ENCODE measurements at regions not wholly inside any gene's neighbourhood (a gene's known extent, or its start where the extent isn't known, plus 50 kb on each side); places are given as distances from the start of the nearest gene placed in this dataset.

DNA sequence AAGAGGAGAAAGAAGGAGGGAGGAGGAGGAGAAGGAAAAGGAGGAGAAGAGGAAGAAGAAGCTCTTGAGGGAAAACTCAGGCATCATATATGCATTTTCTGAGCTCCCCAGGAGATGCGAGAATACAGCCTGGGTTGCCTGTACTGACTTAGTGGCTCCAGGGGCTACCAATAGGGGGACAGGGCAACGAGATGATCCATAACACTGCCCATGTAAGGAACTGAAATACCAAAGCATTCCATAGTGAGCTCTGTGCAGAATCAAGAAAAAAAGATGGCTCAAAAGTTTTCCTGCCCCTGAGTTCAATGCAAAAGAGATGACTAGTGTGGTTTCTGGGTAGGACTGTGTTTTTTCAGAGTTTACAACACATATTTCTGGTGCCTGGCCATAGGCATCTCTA is 258.7 kb downstream of the ALDH8A1 start:
- no peaks in the 10 kb centered on the region for H3K9me3 ChIP-seq
- H3K4me1 ChIP-seq = peaks cover 7% of the 10 kb centered on the region
- no peak overlapping the region for H3K4me3 ChIP-seq
- H3K36me3 ChIP-seq (ENCODE audit: low read depth, missing control alignments) = no peaks in the 10 kb centered on the region
- intact Hi-C loops (cut with DNase I; ENCODE audit: low total_unique reads) = no loop called here
- TF ChIP-seq POLR2A (IDR thresholded peaks at IDR 0.05) = no peak
- TF ChIP-seq, protein P1, sequence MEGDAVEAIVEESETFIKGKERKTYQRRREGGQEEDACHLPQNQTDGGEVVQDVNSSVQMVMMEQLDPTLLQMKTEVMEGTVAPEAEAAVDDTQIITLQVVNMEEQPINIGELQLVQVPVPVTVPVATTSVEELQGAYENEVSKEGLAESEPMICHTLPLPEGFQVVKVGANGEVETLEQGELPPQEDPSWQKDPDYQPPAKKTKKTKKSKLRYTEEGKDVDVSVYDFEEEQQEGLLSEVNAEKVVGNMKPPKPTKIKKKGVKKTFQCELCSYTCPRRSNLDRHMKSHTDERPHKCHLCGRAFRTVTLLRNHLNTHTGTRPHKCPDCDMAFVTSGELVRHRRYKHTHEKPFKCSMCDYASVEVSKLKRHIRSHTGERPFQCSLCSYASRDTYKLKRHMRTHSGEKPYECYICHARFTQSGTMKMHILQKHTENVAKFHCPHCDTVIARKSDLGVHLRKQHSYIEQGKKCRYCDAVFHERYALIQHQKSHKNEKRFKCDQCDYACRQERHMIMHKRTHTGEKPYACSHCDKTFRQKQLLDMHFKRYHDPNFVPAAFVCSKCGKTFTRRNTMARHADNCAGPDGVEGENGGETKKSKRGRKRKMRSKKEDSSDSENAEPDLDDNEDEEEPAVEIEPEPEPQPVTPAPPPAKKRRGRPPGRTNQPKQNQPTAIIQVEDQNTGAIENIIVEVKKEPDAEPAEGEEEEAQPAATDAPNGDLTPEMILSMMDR (IDR thresholded peaks at IDR 0.05) = no peak
- WGBS, 2 donors = 75 to 81% methylated on average over 2 of the region's 2 CpGs
- no peaks in the 10 kb centered on the region for H3K27me3 ChIP-seq
- DNase-seq = no peak
- no peak overlapping the region for H3K27ac ChIP-seq

DNA sequence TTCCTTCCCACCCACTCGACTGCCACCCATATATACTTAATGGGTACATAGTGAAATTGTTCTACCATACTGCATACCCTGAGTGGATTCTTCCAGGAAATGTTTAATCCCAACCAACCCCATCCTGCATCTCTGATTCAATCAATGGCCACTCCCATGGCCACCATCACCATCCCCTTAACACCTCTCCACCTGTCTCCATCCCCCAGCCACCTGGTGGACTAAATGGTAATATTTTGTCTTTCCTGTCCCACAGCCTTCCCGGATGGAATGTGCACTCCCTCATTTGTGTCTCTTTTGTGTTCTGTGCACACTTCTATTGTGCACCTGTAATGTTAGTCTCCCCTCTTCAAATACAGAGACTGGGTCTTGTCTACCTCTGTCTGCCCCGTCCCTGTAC is 259.9 kb downstream of the ALDH8A1 start:
- TF ChIP-seq, protein P1 (IDR thresholded peaks at IDR 0.05) = no peak
- TF ChIP-seq POLR2A (IDR thresholded peaks at IDR 0.05) = no peak
- Histone ChIP-seq H3K27ac (peak overlapping the region in 1 of 2 donors; percentile 14), H3K36me3 (ENCODE audit: low read depth, missing control alignments) (no peaks in the 10 kb centered on the region), H3K4me1 (peaks cover 7% of the 10 kb centered on the region), H3K27me3 (no peaks in the 10 kb centered on the region), H3K9me3 (no peaks in the 10 kb centered on the region), H3K4me3 (no peak overlapping the region)
- 63 to 96% methylated on average over 3 of the region's 3 CpGs for WGBS, 2 donors
- no peak for DNase-seq
- intact Hi-C loops (cut with DNase I; ENCODE audit: low total_unique reads) = no loop called here

DNA sequence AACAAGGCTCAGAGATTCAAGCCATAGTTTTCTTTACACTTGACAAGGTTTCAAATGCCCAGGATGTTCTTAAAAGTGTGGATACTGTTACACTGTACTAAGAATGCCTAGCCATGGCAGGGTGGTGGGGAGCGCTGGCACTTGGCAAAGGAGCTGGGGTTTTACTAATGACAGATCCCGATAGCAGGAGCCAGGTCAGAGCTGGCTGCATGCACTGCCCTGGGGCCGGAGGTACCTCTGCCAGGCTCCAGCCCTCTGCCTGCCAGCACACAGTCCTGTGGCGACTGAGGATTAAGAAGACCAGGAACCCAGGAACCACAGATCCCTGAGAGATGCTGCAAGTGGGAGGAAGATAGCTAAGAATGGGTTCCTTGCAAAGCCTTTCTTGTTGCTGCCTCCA is 260.3 kb downstream of the ALDH8A1 start:
- Histone ChIP-seq H3K4me3 (no peak overlapping the region), H3K9me3 (no peaks in the 10 kb centered on the region), H3K36me3 (ENCODE audit: low read depth, missing control alignments) (no peaks in the 10 kb centered on the region), H3K27ac (peak overlapping the region in 1 of 2 donors; percentile 14), H3K4me1 (peaks cover 7% of the 10 kb centered on the region), H3K27me3 (no peaks in the 10 kb centered on the region)
- DNase-seq = peak; percentile 37
- TF ChIP-seq, protein P1 (IDR thresholded peaks at IDR 0.05) = no peak
- TF ChIP-seq POLR2A (IDR thresholded peaks at IDR 0.05) = no peak
- intact Hi-C loops (cut with DNase I; ENCODE audit: low total_unique reads) = no loop called here
- 66 to 72% methylated on average over 4 of the region's 4 CpGs for WGBS, 2 donors

DNA sequence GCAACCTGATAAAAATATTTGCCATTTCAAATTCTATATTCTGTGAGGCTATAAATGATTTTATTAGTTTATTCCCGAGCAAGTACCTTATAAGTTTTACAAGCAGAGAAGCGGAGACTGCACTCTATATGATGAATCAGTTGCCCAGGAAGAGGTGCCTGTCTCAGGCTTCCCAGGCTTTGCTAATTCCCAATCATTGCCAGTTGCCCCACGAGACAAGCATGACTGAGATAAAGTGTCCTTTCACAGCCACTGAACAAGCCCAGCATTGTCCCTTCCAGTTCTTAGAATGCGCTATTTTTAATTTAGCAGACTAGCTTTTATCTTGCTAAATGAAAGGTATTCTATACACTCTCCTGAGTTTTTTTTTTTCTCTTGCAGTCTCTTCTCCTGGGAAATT is 260.7 kb downstream of the ALDH8A1 start:
- intact Hi-C loops (cut with DNase I; ENCODE audit: low total_unique reads) = no loop called here
- peak; percentile 80 for DNase-seq
- WGBS, 2 donors = 55 to 63% methylated on average over 4 of the region's 4 CpGs

DNA sequence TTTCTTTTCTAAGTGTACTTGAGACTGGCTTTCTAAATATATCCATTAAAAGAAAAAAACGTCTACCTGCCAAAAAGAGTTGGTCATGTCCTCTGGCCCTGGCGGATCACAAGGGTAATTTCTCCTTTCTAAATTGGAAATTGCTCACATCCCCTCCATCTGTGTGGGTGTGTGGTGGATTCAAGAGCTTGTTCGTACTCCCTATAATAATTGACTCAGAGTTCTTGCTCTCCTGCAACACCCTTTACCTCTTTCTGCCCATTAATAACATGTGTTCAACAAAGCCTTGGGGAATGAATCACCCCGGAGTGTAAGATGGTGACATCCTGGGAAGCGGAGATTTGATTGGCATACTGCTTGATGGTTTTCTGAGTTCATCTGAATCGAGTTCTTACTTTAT is 263.8 kb downstream of the ALDH8A1 start:
- 49 to 59% methylated on average over 6 of the region's 6 CpGs for WGBS, 2 donors
- intact Hi-C loops (cut with DNase I; ENCODE audit: low total_unique reads) = no loop called here
- no peaks in the 10 kb centered on the region for H3K9me3 ChIP-seq
- H3K4me3 ChIP-seq = no peak overlapping the region
- DNase-seq = no peak
- H3K36me3 ChIP-seq (ENCODE audit: low read depth, missing control alignments) = no peaks in the 10 kb centered on the region
- H3K27ac ChIP-seq = no peak overlapping the region
- H3K27me3 ChIP-seq = no peaks in the 10 kb centered on the region
- TF ChIP-seq, protein P1 (IDR thresholded peaks at IDR 0.05) = no peak
- TF ChIP-seq POLR2A (IDR thresholded peaks at IDR 0.05) = no peak
- peaks cover 7% of the 10 kb centered on the region for H3K4me1 ChIP-seq

More for the DNA sequence above, 260.7 kb downstream of the ALDH8A1 start:
- Histone ChIP-seq H3K4me1 (peaks cover 7% of the 10 kb centered on the region), H3K36me3 (ENCODE audit: low read depth, missing control alignments) (no peaks in the 10 kb centered on the region), H3K27ac (peak overlapping the region in 1 of 2 donors; percentile 14), H3K4me3 (no peak overlapping the region), H3K9me3 (no peaks in the 10 kb centered on the region), H3K27me3 (no peaks in the 10 kb centered on the region)
- TF ChIP-seq, protein P1 (IDR thresholded peaks at IDR 0.05) = no peak
- TF ChIP-seq POLR2A (IDR thresholded peaks at IDR 0.05) = no peak
